SK-N-SH (cell line): ENCODE measurements at regions not wholly inside any gene's neighbourhood (a gene's known extent, or its start where the extent isn't known, plus 50 kb on each side); places are given as distances from the start of the nearest gene placed in this dataset.

Source experiments
- CTCF ChIA-PET: fragments of 300-600, 350-600 bp; formaldehyde crosslinking; extraction: SDS; loops from one replicate; lab custom pipeline; 2021; lab: Yijun Ruan, JAX
- POLR2A ChIA-PET: fragments of 350-600 bp; sonication (Branson Sonifier 250); formaldehyde crosslinking; extraction: SDS; loops from one replicate; lab custom pipeline; 2020; ENCODE audit warnings: antibody characterized with exemption, inconsistent platforms; lab: Yijun Ruan, JAX
- DNase-seq: peaks from one replicate; pipeline ENCODE4 v3.0.0; 2012
- H2AFZ ChIP-seq: fragments of 200-600 bp; sonication (generic); 2 replicates; pipeline ENCODE4 v1.8.1; 2016; ENCODE audit warnings: antibody characterized with exemption, mild to moderate bottlenecking, low read depth
- H3F3A ChIP-seq: fragments of 200-600 bp; sonication (generic); replicated peaks from 2 replicates; pipeline ENCODE3; 2016; ENCODE audit warnings: antibody characterized with exemption, mild to moderate bottlenecking; ENCODE audit not compliant: insufficient read depth
- H3K27ac ChIP-seq, 2 experiments: fragments of 200-500 bp in 1 of 2; fragments of 200-600 bp in 1 of 2; sonication (Bioruptor generic) in 1 of 2; sonication (generic), shearing (Covaris generic) in 1 of 2; 2 replicates each; pipeline versions ENCODE4 v1.5.1 to v1.6.1; 2014 to 2016; ENCODE audit warnings: low read depth in 2 of 2, inconsistent platforms in 1 of 2, low read length in 1 of 2, mild to moderate bottlenecking in 1 of 2, mixed read lengths in 1 of 2
- H3K27me3 ChIP-seq: fragments of 200-600 bp; sonication (generic), shearing (Covaris generic); 2 replicates; pipeline ENCODE4 v1.6.1; 2016; ENCODE audit warnings: mixed run types; ENCODE audit not compliant: insufficient read depth
- H3K36me3 ChIP-seq, 2 experiments: fragments of 200-500 bp in 1 of 2; fragments of 200-600 bp in 1 of 2; sonication (Bioruptor generic) in 1 of 2; sonication (generic) in 1 of 2; replicated peaks in 1 of 2; 2 replicates each; pipeline versions ENCODE3 to v1.5.1; 2014 to 2016; ENCODE audit warnings: low read length in 1 of 2, mild to moderate bottlenecking in 1 of 2; ENCODE audit not compliant: insufficient read depth in 2 of 2, control insufficient read depth in 1 of 2
- H3K4me1 ChIP-seq, 2 experiments: fragments of 200-500 bp in 1 of 2; fragments of 200-600 bp in 1 of 2; sonication (Bioruptor generic) in 1 of 2; sonication (generic), shearing (Covaris generic) in 1 of 2; 2 replicates each; pipeline versions ENCODE4 v1.5.1 to v1.6.1; 2014 to 2016; ENCODE audit warnings: low read depth in 1 of 2, low read length in 1 of 2, mixed run types in 1 of 2; ENCODE audit not compliant: insufficient read depth in 2 of 2, control insufficient read depth in 1 of 2
- H3K4me2 ChIP-seq: fragments of 200-600 bp; sonication (generic), shearing (Covaris generic); 2 replicates; pipeline ENCODE4 v1.6.1; 2017; ENCODE audit warnings: mixed run types
- H3K4me3 ChIP-seq, 2 experiments: fragments of 200-500 bp in 1 of 2; fragments of 200-600 bp in 1 of 2; sonication (Bioruptor generic) in 1 of 2; sonication (generic), shearing (Covaris generic) in 1 of 2; 2 replicates each; pipeline versions ENCODE4 v1.5.1 to v1.8.1; 2014 to 2016; ENCODE audit warnings: low read depth in 2 of 2, inconsistent platforms in 1 of 2, low read length in 1 of 2, mild to moderate bottlenecking in 1 of 2, mixed read lengths in 1 of 2, moderate library complexity in 1 of 2
- H3K79me2 ChIP-seq: fragments of 200-600 bp; sonication (generic); 2 replicates; pipeline ENCODE4 v1.8.1; 2017; ENCODE audit warnings: mild to moderate bottlenecking; ENCODE audit not compliant: insufficient read depth
- H3K9ac ChIP-seq: fragments of 200-600 bp; sonication (generic); 2 replicates; pipeline ENCODE4 v1.6.1; 2017; ENCODE audit warnings: mixed run types
- H3K9me2 ChIP-seq: fragments of 200-600 bp; sonication (generic); 2 replicates; pipeline ENCODE4 v1.6.1; 2017; ENCODE audit warnings: mixed run types
- H3K9me3 ChIP-seq: fragments of 200-600 bp; sonication (generic); 2 replicates; pipeline ENCODE4 v1.6.1; 2017; ENCODE audit warnings: mixed run types, mild to moderate bottlenecking, moderate library complexity
- H4K20me1 ChIP-seq: fragments of 200-600 bp; sonication (generic); 2 replicates; pipeline ENCODE4 v1.6.1; 2017; ENCODE audit warnings: mild to moderate bottlenecking, mixed run types; ENCODE audit not compliant: insufficient read depth
- EP300 ChIP-seq, 2 experiments: IDR thresholded peaks; 2 replicates each; pipeline versions ENCODE4 v1.4.0 to v1.6.1; 2012; ENCODE audit warnings: borderline replicate concordance in 1 of 2, low read depth in 1 of 2, low read length in 1 of 2
- EZH2phosphoT487 ChIP-seq: fragments of 200-600 bp; sonication (generic); IDR thresholded peaks from 2 replicates; pipeline ENCODE4 v1.6.1; 2017; ENCODE audit warnings: low read depth, mixed run types, mild to moderate bottlenecking, antibody characterized with exemption, moderate library complexity, borderline replicate concordance
- GABPA ChIP-seq: IDR thresholded peaks from 2 replicates; pipeline ENCODE4 v1.4.0; 2012; ENCODE audit warnings: low read depth, mild to moderate bottlenecking
- GATA2 ChIP-seq: sonication (generic); formaldehyde crosslinking; IDR thresholded peaks from 2 replicates; pipeline ENCODE4 v1.5.0; 2020; ENCODE audit warnings: mild to moderate bottlenecking, missing genetic modification reagents
- MAX ChIP-seq: IDR thresholded peaks from 2 replicates; pipeline ENCODE4 v1.4.0; 2012; ENCODE audit warnings: low read depth
- MXI1 ChIP-seq: IDR thresholded peaks from 2 replicates; pipeline ENCODE4 v1.6.1; 2012; ENCODE audit warnings: mild to moderate bottlenecking, low read depth, low read length, improper control_type of control experiment
- NFIC ChIP-seq: IDR thresholded peaks from 2 replicates; pipeline ENCODE4 v1.4.0; 2012; ENCODE audit warnings: borderline replicate concordance
- NRF1 ChIP-seq: IDR thresholded peaks from 2 replicates; pipeline ENCODE4 v1.6.1; 2012; ENCODE audit warnings: low read depth, mild to moderate bottlenecking, low read length
- PBX3 ChIP-seq: IDR thresholded peaks from 2 replicates; pipeline ENCODE4; 2012
- POLR2AphosphoS5 ChIP-seq: IDR thresholded peaks from 2 replicates; pipeline ENCODE4 v1.6.1; 2012; ENCODE audit warnings: low read depth, low read length
- RAD21 ChIP-seq: IDR thresholded peaks from 2 replicates; pipeline ENCODE4 v1.6.1; 2012; ENCODE audit warnings: mild to moderate bottlenecking, low read length
- REST ChIP-seq: IDR thresholded peaks from 2 replicates; pipeline ENCODE4 v1.6.1; 2012; ENCODE audit warnings: mild to moderate bottlenecking, low read depth, low read length, moderate library complexity
- SMC3 ChIP-seq: IDR thresholded peaks from 2 replicates; pipeline ENCODE4 v1.6.1; 2012; ENCODE audit warnings: low read depth, low read length, improper control_type of control experiment
- TCF12 ChIP-seq: IDR thresholded peaks from 2 replicates; pipeline ENCODE4 v1.4.0; 2012
- USF2 ChIP-seq: fragments of 150-350 bp; IDR thresholded peaks from 2 replicates; pipeline ENCODE4 v1.6.1; 2017; ENCODE audit warnings: antibody characterized with exemption, low read length, low read depth, borderline replicate concordance
- YY1 ChIP-seq: IDR thresholded peaks from 2 replicates; pipeline ENCODE4 v1.4.0; 2012; ENCODE audit warnings: low read depth, mild to moderate bottlenecking
- ZBTB33 ChIP-seq: IDR thresholded peaks from 2 replicates; pipeline ENCODE4 v1.4.0; 2012; ENCODE audit warnings: low read depth, borderline replicate concordance
- WGBS: methylation state at CpG from one replicate; pipeline ENCODE4 v1.1.6; 2017; ENCODE audit warnings: low lambda C conversion rate; 5-methylcytosine and 5-hydroxymethylcytosine counted together

- Histone ChIP-seq H3K9me2 (no peaks in the 10 kb centered on the region), H4K20me1 (peaks cover 3% of the 10 kb centered on the region; the same call in 1 of the 2 replicates), H3F3A (peaks cover 15% of the 10 kb centered on the region), H3K9me3 (no peaks in the 10 kb centered on the region), H3K9ac (no peak overlapping the region), H3K79me2 (peaks cover 46% of the 10 kb centered on the region), H3K36me3 (no peaks in the 10 kb centered on the region), H2AFZ (no peak overlapping the region), H3K4me3 (no peak overlapping the region), H3K27me3 (no peaks in the 10 kb centered on the region), H3K4me2 (no peak overlapping the region), H3K4me1 (peaks cover 15 to 27% of the 10 kb centered on the region in 2 experiments), H3K27ac (no peak overlapping the region)
- ChIA-PET CTCF (interaction anchor here (1.4 to 1.8 kb wide), 3 partner anchors 23 to 60 kb away, joined by 3 to 7 read pairs (median 3); no protein-coding TSS in a partner anchor), POLR2A (interaction anchor here (1.2 to 1.4 kb wide), 2 partner anchors 9 to 35 kb away, joined by 3 read pairs; no protein-coding TSS in a partner anchor)
- DNase-seq: no peak
- 90% methylated on average over 6 of the region's 6 CpGs for WGBS
- TF ChIP-seq USF2: no peak
Observed at GRCh38 chr14:73788701-73789551, 62.7 kb upstream of the PTGR2 start.

GRCh38 chr14:73788317-73788598 is 63.4 kb upstream of the PTGR2 start:
- H3K4me1 ChIP-seq: peaks cover 20 to 28% of the 10 kb centered on the region in 2 experiments
- no peak overlapping the region; a peak in 1 of 4 replicates for H3K4me3 ChIP-seq
- peaks cover 15% of the 10 kb centered on the region for H3F3A ChIP-seq
- H3K4me2 ChIP-seq: peak overlapping the region; percentile 79
- TF ChIP-seq NFIC: no peak
- no peak for TF ChIP-seq TCF12
- TF ChIP-seq ZBTB33: no peak
- TF ChIP-seq EP300 (IDR thresholded peaks at IDR 0.05; ENCODE audit: borderline replicate concordance in 1 of 2, low read depth in 1 of 2, low read length in 1 of 2): no peak
- no peak for TF ChIP-seq MXI1
- TF ChIP-seq RAD21: no peak
- no peak for TF ChIP-seq PBX3
- no peak for TF ChIP-seq SMC3
- TF ChIP-seq YY1: no peak
- TF ChIP-seq REST: no peak
- no peak for TF ChIP-seq POLR2AphosphoS5
- no peak for TF ChIP-seq GATA2 (CRISPR knock-in tag)
- no peak for TF ChIP-seq NRF1
- no peak for TF ChIP-seq MAX
- no peak for TF ChIP-seq GABPA
- TF ChIP-seq EZH2phosphoT487: no peak
- peaks cover 3% of the 10 kb centered on the region; the same call in 1 of the 2 replicates for H4K20me1 ChIP-seq
- peak overlapping the region in 1 of 2 experiments; percentile 72; a peak in 1 of 4 replicates for H3K27ac ChIP-seq
- no peaks in the 10 kb centered on the region for H3K9me3 ChIP-seq
- H3K79me2 ChIP-seq: peaks cover 53% of the 10 kb centered on the region
- peak overlapping the region; percentile 92 for H2AFZ ChIP-seq
- H3K9ac ChIP-seq: peak overlapping the region; percentile 90; the same call in 1 of the 2 replicates
- ChIA-PET CTCF (interaction anchor here (0.8 to 1.8 kb wide), 4 partner anchors 24 to 64 kb away, joined by 3 to 7 read pairs (median 3); partner anchors contain the start of gene PTGR2), POLR2A (interaction anchor here (1.2 to 1.4 kb wide), 2 partner anchors 9 to 35 kb away, joined by 3 read pairs; no protein-coding TSS in a partner anchor)
- no peak for DNase-seq
- H3K9me2 ChIP-seq: no peaks in the 10 kb centered on the region
- H3K36me3 ChIP-seq: no peaks in the 10 kb centered on the region
- WGBS: 93% methylated on average over 4 of the region's 4 CpGs
- no peaks in the 10 kb centered on the region for H3K27me3 ChIP-seq
